NCI-H146 treated with DMSO at 0.1 percent for 48 hours (cell line): ENCODE measurements at regions not wholly inside any gene's neighbourhood (a gene's known extent, or its start where the extent isn't known, plus 50 kb on each side); places are given as distances from the start of the nearest gene placed in this dataset.

ENCODE experiments used
- DNase-seq: peaks from one replicate; lab custom pipeline; 2025; ENCODE audit not compliant: unreplicated experiment; lab: John Stamatoyannopoulos, UW

DNA sequence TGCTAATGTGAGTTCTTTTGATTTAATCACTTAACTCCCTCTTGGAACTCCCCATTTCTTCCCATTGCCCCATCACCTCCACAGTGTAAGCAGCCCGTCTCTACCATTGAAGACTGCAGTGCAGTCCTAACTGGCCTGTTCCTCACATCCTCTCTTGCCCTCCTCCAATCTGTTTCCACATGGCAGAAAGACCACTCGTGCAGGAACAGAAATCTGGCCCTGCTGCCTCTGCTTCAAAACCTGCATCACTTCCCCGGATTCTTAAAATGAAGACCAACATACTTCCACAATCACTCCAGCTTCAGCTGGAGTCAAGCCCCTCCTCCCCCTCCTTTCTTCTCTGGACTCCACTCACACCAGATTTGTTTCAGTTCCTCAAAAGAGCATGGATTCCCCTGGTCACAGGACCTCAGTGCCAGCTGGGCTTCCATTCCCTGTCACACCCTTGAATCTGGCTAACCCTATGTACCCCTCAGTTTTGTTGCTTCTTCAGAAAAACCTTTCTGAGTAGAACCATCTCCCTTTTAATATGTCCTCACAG lies 802.3 kb downstream of the MAFB start:
- DNase-seq, result no peak

DNA sequence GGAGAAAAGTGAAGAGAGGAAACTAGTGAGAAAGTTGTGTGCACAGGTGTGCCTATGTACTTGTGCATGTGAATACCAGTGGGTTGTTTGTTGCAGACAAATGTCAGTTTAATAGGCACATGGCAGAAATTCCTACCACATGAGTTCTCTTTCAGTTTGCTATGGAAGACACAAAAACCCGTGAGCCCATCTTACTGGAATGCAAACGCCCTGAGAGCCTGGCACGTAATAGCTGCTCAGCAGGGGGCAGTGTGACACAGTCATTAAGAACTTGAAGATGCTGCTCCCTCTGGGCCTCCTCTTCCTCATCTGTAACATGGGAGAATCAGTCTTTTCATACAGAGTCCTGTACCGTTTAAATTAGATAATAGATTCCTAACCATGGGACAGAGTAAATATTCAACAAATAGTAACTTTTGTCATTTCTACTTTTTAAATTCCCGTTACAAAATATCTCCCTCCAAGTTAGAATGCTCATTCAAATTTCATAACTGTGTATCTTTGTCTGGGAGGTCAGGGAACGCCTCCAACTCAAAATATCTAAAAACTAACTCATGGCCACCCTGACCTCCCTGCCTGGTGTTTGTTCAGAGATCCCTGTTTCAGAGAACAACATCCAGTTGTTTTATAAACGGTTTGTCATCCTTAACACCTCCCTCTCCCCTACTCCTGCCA lies 802.9 kb downstream of the MAFB start:
- no peak for DNase-seq

DNA sequence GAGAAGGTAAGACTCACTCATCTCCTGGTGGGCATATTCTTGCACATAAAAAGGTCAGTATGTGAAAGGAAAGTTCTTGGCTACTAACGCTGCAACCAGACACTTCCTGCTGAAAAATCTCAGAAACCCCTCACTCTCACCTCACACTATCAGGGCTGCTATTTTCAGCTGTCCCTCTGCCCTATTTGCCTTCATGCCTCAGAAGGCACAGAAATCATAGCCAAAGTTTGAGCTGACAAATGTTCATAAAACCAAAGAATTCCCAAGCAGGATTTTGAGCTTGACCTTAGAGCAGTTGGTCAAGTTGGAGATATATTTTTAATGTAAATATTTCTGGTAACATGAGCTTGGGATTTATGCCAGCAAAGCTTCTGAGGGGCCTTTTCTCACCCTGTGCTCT lies 806.2 kb downstream of the MAFB start:
- no peak for DNase-seq

DNA sequence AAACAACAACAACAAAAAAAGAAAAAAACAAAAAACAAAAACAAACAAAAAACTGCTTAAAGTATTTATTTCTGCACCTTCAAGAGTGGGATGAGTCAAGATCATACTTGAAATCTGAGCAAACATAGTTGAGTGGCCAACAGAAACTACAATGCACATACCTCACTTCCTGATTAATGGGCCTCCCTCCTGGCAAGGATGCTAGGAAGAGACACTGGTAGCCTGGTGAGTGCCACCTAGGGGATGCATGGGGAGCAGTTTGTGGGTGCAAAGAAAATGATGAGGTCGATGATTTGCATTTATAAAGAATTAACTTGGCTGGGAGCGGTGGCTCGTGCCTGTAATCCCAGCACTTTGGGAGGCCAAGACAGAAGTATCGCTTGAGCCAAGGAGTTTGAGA lies 808.1 kb downstream of the MAFB start:
- no peak for DNase-seq

DNA sequence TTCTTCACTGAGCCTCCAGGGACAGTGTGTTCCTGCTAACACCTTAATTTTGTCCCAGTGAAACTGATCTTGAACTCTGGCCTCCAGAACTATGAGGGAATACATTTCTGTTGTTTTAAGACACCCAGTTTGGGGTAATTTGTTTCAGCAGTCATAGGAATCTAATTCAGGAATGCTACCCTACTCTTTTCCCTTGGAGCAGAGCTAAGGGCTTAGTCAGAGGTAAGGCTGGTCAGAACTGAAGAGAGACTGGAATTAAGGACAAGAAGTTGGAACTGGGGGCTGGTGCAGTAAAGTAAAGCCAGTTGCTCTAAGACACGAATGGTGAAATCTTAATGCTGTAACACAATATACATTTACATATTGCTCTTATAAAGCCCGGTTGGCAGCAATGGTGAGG lies 809.7 kb downstream of the MAFB start:
- DNase-seq, result no peak

DNA sequence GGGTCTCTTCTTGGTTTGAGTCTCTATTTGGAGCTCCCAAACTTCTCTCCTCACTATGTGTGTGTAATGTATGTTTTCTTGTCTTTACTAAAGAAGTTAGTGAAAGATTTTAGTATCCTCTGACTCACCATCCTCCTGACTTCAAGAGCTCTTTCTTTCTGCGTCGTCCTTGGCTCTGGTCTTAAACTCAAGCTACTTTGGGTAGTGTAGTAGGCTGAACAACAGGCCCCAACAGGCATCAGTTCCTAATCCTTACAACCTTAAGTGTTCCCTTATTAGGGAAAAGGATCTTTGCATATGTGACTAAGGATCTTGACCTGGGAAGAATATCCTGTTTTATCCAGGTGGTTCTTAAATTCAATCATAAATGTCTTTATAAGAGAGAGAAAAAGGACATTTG lies 810.2 kb downstream of the MAFB start:
- no peak for DNase-seq

DNA sequence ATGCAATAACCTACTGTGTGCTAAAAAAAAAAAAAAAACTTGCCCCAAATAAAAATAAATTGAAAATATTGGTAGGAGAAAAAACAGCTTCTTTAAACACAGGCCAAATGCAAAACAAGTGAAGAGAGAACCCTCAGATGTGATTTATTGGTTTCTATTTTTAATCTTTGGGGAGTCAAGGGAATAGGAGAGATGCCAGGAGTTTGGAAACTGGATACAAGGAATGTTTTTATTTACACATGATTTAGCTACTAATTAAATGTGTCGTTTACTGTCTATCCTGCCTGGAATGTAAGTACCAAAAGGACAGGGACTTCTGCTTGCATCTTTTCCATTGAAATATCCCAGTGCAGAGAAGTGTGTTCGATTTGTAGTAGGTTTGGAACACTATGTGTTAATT lies 810.7 kb downstream of the MAFB start:
- no peak for DNase-seq

DNA sequence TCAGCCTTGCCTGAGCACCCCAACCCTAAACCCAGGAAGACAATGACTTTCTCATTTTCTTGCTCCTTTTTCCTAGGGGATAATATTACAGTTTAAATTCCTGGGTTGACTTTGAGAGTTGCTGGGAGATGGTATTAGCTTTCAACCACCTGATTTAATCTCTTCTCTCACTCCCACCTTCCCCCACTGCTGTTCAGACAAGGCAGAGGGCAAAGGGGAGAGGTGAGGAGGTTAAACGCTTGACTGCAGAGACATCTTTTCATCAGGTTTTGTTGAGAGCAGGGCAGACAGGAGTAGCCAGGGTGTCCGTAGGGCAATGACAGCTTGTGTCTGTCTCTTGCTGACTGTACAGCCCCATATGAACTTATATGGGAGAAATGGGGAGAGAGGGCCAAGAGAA lies 811.2 kb downstream of the MAFB start:
- DNase-seq, result no peak

DNA sequence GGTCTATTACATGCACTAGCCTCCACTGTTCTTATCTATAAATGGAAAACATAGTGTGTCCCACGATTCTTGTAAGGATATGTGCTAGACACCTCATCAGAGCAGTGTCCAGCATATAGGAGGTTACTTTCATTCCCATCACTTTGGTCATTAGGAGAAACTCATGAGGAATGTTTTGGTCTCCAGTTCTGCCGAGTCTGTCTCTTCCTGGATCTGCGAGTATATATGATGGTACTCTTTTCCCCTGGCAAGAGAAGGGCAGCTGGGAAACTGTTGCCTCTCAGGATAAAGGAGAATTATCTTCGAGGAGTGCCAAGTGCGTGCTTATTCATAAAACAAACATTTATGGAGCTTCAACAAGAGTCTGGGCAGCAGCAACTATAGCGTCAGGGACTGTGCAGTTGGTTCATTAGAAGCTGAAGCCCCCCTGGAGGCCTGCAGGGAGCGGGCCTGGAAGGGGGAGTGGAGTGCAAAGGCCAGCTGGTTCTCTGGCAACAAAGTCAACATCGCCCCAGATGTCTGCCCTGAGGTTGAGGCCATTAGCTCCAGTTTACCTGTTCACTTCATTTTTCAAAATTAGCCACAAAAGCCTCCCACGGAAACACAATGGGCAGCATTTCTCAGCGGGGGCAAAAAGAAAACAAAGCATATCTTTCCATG lies 811.9 kb downstream of the MAFB start:
- no peak for DNase-seq

DNA sequence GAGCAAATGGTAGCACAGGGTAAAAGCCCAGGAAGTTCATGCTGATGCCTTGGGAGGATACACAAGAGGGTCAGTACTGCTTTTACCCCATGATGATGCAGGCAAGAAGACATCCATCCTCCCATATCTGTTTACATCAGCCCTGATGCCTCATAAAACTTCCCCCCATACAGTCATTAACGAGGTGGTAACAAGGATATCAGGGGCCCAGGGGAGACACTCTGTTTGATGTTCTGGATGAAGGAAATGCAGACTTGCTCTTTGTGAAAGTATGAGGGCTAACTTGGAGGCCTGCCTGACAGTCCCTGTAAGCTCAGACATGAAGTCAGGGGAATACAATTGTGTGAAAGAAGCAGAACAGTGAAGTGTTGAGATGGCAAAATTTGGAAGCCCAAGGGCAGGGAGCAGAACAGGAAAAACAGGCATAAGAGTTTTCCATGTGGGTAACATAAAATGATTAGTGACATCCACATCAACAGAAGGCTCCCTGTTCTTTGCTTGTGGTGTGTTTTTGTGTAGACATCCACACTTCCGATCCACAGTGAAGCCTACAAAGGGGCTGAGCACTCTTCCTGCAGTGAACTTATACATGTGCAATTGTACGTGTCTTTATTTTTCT lies 813.4 kb downstream of the MAFB start:
- DNase-seq, result no peak

DNA sequence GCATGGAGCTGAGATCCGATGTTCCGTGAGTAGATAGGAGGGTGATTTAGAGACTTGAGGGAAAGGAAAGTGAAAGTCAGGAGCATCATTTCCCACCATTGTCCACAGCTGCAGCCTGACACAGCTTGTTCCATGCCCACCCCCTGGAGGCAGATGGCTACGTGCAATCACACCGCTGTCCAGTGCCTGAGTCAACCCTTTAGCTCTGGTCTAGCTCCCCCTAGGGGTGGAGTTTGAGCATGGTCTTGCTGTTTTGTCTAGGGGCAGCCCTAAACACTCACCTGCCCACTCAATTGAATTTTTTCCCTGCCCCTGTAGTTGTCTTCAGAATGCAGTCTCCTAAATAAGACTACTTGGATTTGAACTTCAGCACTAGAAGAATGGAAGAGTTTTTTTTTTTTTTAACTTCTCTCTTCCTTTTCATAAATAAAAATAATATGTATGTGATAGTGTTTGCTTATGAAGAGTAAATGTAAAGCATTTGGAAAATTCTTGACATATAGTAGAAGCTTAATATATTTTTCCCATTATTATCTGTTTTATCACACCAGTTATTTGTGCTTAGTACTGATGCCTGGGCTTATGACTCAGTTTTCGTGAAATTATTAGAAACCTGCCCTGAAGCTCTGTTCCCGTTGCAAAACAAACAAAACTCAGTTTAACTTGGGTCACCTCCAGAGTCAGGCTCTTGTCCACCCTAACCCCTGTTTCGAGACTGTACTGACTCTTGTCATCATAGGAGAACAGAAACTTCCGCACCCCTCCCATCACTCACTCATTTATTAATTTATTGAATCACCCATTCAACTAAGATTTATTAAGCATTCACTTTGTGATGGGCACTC lies 814.8 kb downstream of the MAFB start:
- peak; percentile 21 for DNase-seq

DNA sequence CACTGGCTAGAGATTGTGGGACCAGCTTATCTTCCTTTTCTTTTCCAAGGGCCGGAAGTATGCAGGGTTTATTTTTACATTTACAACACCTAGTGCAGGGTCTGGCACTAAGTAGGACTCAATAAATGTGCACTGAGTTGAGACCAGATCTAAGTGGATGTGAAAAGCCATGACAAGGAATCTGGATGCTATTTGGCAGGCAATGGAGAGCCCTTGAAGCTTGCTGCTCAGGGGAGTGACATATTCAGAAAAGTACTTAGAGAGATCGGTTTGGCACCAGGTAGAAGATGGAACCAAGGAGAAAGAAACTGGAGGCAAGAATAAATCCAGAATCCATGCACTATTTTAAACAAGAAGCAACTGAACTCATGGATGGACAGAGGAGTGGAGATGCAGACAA lies 815.8 kb downstream of the MAFB start:
- no peak for DNase-seq

DNA sequence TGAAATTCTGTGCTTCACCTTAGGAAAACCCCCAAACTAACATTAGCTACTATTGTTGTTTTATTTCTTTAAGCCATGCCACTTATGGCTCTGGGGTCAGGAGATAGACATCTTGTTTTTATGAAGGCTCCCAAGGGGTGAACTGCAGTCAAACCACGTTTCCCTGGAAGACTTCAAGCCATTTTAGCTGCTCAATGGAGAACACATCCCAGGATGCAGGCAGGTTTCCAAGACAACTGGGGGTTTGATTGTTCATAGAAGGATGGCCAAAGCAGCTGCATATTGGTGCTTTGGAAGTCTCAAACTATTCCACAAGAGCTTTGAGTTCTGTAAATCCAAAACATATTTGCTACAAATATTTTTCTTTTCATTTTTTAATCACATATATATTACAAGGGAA lies 818.0 kb downstream of the MAFB start:
- no peak for DNase-seq

DNA sequence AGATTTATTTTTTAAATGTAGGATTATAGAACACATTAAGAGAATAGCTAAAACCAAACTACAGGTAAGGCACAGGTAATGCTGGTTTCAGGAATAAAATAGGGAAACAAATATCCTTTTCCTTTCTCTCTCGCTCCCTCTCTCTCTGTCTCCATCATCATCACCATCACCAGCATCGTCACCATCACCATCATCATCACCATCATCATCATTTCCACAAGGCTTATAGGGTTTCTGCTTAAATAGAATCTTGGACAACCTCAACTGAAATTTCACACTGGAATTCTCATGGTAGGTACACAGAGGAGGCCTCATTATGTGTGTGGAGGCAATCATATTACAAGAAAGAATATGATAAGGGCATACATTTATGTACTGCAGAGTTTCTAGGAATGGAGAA lies 823.6 kb downstream of the MAFB start:
- no peak for DNase-seq

DNA sequence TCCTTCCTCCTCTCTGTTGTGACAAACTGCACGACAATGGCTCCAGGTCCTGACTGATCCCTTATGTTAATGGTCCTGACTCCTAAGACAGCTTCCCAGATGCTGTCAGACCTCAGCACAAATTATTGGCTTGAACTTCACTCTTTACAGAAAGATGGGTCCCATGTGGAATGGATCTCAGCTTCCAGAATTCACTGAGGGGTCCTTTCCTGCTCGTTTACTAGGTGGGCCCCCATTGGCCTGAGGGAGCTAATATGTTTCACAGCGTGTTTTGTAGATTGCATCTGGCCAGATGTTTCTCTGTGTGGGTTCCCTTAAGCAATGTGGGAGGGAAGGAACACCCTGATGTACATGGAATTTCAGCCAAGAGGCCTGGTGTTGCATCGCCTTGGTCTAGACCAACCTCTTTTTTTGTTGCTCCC lies 826.6 kb downstream of the MAFB start:
- no peak for DNase-seq

DNA sequence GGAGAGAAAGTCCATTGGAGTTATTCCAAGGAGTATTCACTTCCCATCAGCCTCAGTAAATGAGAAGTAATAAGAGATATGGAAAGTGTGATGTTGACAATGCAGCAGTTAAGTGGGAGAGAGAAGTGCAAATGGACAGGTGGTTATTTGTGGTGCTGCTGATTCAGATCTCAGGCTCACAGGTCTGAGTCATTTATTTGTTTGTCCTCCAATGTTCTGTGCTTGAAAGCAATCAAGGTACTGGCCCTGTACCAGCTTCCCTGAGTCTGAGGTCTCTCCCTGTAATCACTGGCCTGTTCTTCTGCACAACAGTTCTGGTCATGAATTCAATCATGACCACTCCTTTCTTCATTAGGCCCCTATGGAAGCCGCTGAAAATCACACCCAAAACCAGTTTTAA lies 827.7 kb downstream of the MAFB start:
- no peak for DNase-seq

DNA sequence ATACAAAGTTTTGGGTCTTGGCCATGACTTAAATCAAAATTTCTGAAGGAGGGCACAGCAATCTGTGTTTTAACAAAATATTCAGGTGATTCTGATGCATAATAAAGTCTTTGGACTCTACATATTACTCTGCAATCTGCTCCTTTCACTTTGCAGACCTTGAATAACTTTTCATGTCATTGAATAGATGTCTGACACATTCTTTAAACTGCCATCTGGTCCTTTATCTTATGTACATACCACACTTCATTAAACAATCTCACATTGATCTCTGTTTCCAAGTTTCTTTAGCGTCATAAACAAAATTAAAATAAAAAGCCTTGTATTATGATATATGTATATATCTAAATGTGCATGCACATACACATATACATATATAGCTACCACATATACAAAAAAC lies 831.2 kb downstream of the MAFB start:
- no peak for DNase-seq

DNA sequence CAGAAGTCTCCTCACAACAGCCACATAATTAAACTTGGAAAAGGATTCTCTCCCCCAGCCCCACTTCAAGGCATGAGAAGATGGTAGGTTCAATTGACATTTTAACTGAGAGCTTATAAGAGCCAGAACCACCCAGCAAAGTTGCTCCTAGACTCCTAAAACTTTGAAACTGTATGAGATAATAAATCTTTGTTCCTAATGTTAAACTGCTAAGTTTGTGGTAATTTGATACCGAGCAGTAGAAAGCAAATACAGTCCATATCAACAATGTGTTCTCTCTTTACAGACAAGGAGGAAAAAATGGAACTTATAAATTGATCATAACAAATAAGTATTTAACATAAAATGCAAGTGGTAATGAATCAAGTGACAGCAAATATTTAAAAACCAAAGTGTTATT lies 831.8 kb downstream of the MAFB start:
- no peak for DNase-seq

DNA sequence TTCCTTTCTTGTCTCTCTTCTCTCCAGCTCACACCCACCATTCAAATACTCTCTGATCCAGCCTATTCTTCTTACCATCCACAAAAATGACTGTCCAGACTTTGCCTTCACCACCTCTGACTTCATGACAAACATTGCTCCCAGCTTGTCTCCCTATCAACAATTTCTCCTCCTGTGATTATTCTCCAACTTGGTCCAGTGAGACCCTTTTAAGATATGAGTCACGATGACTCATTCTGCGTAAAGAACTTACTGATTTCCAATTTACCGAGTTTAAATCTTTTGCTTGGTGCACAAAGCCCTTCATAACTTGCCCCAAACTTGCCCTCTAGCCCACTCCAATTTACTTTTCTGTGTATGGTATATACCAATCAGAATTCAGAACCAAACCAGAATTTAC lies 833.2 kb downstream of the MAFB start:
- no peak for DNase-seq

DNA sequence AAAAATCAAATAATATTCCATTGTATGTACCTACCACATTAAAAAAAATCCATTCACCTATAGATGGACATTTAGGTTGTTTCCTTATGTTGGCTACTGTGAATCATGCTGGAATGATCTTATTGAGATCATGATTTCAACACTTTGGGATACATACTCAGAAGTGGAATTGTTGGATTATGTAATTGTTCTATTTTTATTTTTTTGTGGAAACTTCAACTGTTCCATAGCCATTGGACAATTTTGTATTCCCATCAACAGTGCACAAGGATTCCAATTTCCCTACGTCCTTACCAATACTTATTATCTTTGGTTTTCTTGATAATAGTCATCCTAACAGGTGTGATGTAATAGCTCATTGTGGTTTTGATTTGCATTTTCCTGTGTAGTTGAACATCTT lies 834.0 kb downstream of the MAFB start:
- no peak for DNase-seq

DNA sequence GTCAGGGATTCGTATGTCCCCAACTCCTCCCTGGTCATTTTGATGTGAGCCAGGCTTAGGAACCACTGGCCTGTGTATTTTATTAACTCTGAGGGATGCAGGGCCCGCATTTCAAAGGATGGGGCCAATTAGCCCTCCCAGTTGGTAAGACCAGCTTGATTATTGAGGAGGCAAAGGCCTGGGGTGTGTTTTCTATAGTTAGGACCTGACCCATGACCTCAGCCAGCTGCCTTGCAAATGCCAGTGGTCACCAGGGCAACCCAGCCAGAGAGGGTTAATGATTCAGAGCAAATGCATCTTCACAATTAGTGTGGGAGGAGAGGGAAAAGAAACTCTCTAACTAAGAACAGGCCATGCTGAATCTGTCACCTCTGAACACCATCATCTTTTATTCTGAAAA lies 835.4 kb downstream of the MAFB start:
- DNase-seq, result no peak

DNA sequence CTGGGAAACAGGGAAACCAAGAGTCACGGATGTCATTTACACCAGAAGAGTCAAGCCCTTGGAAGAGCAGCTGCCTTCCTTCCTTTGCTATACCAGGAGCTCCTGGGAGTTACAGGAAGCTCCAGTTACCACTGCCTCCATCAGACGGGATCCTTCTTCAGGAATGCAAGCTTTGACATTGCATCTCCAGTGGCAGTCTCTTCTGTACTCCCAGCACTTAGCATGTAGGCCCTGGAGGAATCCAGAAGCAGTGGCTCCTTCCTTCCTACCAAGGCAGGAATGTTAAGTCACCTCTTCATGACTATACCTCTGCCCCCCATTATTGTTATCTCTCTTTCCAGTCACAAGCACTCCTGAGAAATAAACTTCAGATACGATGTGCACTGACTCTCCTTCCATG lies 836.0 kb downstream of the MAFB start:
- DNase-seq, result no peak
